Liver (tissue), 8 donors: ENCODE measurements at regions not wholly inside any gene's neighbourhood (a gene's known extent, or its start where the extent isn't known, plus 50 kb on each side); places are given as distances from the start of the nearest gene placed in this dataset.

Source experiments
- DNase-seq: peaks from one replicate; pipeline ENCODE4 v3.0.0-alpha.2; 2017; ENCODE audit warnings: low spot score
- H3K27ac ChIP-seq, 2 donors: one replicate each; pipeline ENCODE4 v1.7.0; 2013; ENCODE audit warnings: inconsistent platforms in 2 of 2, low read length in 2 of 2, control low read depth in 1 of 2, low read depth in 1 of 2, mild to moderate bottlenecking in 1 of 2
- H3K27me3 ChIP-seq, 4 donors: one replicate each; pipeline versions ENCODE4 v1.6.1 to v1.7.0; 2013; ENCODE audit warnings: low read length in 3 of 4, inconsistent platforms in 1 of 4, mild to moderate bottlenecking in 1 of 4, moderate library complexity in 1 of 4; ENCODE audit not compliant: control insufficient read depth in 4 of 4, insufficient read depth in 4 of 4
- H3K36me3 ChIP-seq, 4 donors: one replicate each; pipeline versions ENCODE4 v1.6.1 to v1.7.0; 2013; ENCODE audit warnings: low read length in 3 of 4, mild to moderate bottlenecking in 3 of 4, low read depth in 1 of 4, moderate library complexity in 1 of 4; ENCODE audit not compliant: control insufficient read depth in 4 of 4, insufficient read depth in 3 of 4
- H3K4me1 ChIP-seq, 4 donors: one replicate each; pipeline versions ENCODE4 v1.6.1 to v1.7.0; 2013; ENCODE audit warnings: low read length in 3 of 4, mild to moderate bottlenecking in 3 of 4, moderate library complexity in 1 of 4; ENCODE audit not compliant: control insufficient read depth in 4 of 4, insufficient read depth in 4 of 4
- H3K4me3 ChIP-seq, 3 donors: one replicate each; pipeline versions ENCODE4 v1.6.1 to v1.7.0; 2013; ENCODE audit warnings: low read length in 3 of 3, control low read depth in 1 of 3, low read depth in 1 of 3, mild to moderate bottlenecking in 1 of 3
- H3K9ac ChIP-seq, 2 donors: one replicate each; pipeline ENCODE4 v1.7.0; 2013; ENCODE audit warnings: low read length in 2 of 2, mild to moderate bottlenecking in 2 of 2, moderate library complexity in 2 of 2, control low read depth in 1 of 2, low read depth in 1 of 2
- H3K9me3 ChIP-seq, 4 donors: one replicate each; pipeline versions ENCODE4 v1.6.1 to v1.7.0; 2013; ENCODE audit warnings: low read length in 3 of 4; ENCODE audit not compliant: control insufficient read depth in 4 of 4
- CTCF ChIP-seq: fragments of 150-350 bp; IDR thresholded peaks from 2 replicates; pipeline ENCODE4 v1.5.1; 2017; ENCODE audit warnings: improper control_type of control experiment, low read depth, low read length; ENCODE audit not compliant: missing input control
- EGR1 ChIP-seq, 2 donors: IDR thresholded peaks; 2 replicates each; pipeline ENCODE4 v1.6.1; 2016 to 2018; ENCODE audit warnings: antibody characterized with exemption in 2 of 2, low read depth in 2 of 2
- FOXA1 ChIP-seq: IDR thresholded peaks from 2 replicates; pipeline ENCODE4 v1.6.1; 2016; ENCODE audit warnings: antibody characterized with exemption
- FOXA2 ChIP-seq: IDR thresholded peaks from 2 replicates; pipeline ENCODE4 v1.6.1; 2016; ENCODE audit warnings: antibody characterized with exemption
- GABPA ChIP-seq, 2 donors: IDR thresholded peaks in 1 of 2; conservative IDR thresholded peaks in 1 of 2; 2 replicates each; pipeline ENCODE4 v1.6.1; 2016; ENCODE audit warnings: antibody characterized with exemption in 2 of 2, mild to moderate bottlenecking in 1 of 2, moderate library complexity in 1 of 2
- HNF4A ChIP-seq, 2 donors: conservative IDR thresholded peaks; 2 replicates each; pipeline ENCODE4 v1.6.1; 2016; ENCODE audit warnings: antibody characterized with exemption in 2 of 2, mild to moderate bottlenecking in 2 of 2
- HNF4G ChIP-seq: IDR thresholded peaks from 2 replicates; pipeline ENCODE4 v1.6.1; 2016; ENCODE audit warnings: antibody characterized with exemption
- MAX ChIP-seq: IDR thresholded peaks from 2 replicates; pipeline ENCODE4 v1.6.1; 2016; ENCODE audit warnings: antibody characterized with exemption
- NR2F2 ChIP-seq: IDR thresholded peaks from 2 replicates; pipeline ENCODE4 v1.6.1; 2016; ENCODE audit warnings: antibody characterized with exemption
- RAD21 ChIP-seq, 2 donors: IDR thresholded peaks; 2 replicates each; pipeline ENCODE4 v1.6.1; 2016; ENCODE audit warnings: antibody characterized with exemption in 2 of 2, mild to moderate bottlenecking in 2 of 2
- REST ChIP-seq: IDR thresholded peaks from 2 replicates; pipeline ENCODE4 v1.6.1; 2016; ENCODE audit warnings: antibody characterized with exemption, mild to moderate bottlenecking
- SP1 ChIP-seq: IDR thresholded peaks from 2 replicates; pipeline ENCODE4 v1.6.1; 2018; ENCODE audit warnings: antibody characterized with exemption, mild to moderate bottlenecking
- TAF1 ChIP-seq: conservative IDR thresholded peaks from 2 replicates; pipeline ENCODE4 v1.6.1; 2016; ENCODE audit warnings: antibody characterized with exemption, mild to moderate bottlenecking
- YY1 ChIP-seq: IDR thresholded peaks from 2 replicates; pipeline ENCODE4 v1.6.1; 2016; ENCODE audit warnings: antibody characterized with exemption, mild to moderate bottlenecking
- WGBS: extraction: QIAGEN DNeasy Blood & Tissue Kit; methylation state at CpG from one replicate; pipeline ENCODE4 v1.1.7; 2013; 5-methylcytosine and 5-hydroxymethylcytosine counted together
- TF ChIP-seq, protein P1 (sequence below): IDR thresholded peaks from 2 replicates; pipeline ENCODE4 v1.6.1; 2016; ENCODE audit warnings: antibody characterized with exemption
- donor health status: healthy.
- donor health status: healthy.
- donor health status: healthy.
- donor health status: healthy.
- donor health status: healthy.

GRCh38 chr3:82005266-82005665, 243.8 kb upstream of the GBE1 start:
- no peak for TF ChIP-seq MAX
- 84% methylated on average over 3 of the region's 3 CpGs for WGBS
- H3K4me3 ChIP-seq: no peak overlapping the region

GRCh38 chr3:82004266-82004665, 242.8 kb upstream of the GBE1 start:
- no peak overlapping the region for H3K4me3 ChIP-seq
- H3K36me3 ChIP-seq: no peaks in the 10 kb centered on the region
- no peak for DNase-seq
- TF ChIP-seq HNF4G: no peak
- TF ChIP-seq EGR1 (IDR thresholded peaks at IDR 0.05; ENCODE audit: low read depth in 2 of 2): no peak
- no peak for TF ChIP-seq FOXA2
- no peak for TF ChIP-seq TAF1
- TF ChIP-seq NR2F2: no peak
- no peak for TF ChIP-seq FOXA1
- no peak for TF ChIP-seq CTCF
- TF ChIP-seq MAX: no peak
- TF ChIP-seq, protein P1, sequence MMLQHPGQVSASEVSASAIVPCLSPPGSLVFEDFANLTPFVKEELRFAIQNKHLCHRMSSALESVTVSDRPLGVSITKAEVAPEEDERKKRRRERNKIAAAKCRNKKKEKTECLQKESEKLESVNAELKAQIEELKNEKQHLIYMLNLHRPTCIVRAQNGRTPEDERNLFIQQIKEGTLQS: no peak
- no peak for TF ChIP-seq REST
- TF ChIP-seq RAD21 (IDR thresholded peaks at IDR 0.05): no peak
- no peak for TF ChIP-seq HNF4A (conservative IDR thresholded peaks at IDR 0.05)
- TF ChIP-seq GABPA (IDR thresholded peaks at IDR 0.05 in 1 of 2, conservative IDR thresholded peaks at IDR 0.05 in 1 of 2): no peak
- TF ChIP-seq SP1: no peak
- TF ChIP-seq YY1: no peak
- peaks cover 0 to 2% (median 0%) of the 10 kb centered on the region in 4 donors for H3K9me3 ChIP-seq
- H3K27ac ChIP-seq: no peak overlapping the region
- H3K27me3 ChIP-seq: no peaks in the 10 kb centered on the region
- 89% methylated on average over 2 of the region's 2 CpGs for WGBS
- H3K4me1 ChIP-seq: peaks cover 0 to 3% (median 0%) of the 10 kb centered on the region in 4 donors
- no peak overlapping the region for H3K9ac ChIP-seq

More at GRCh38 chr3:82005266-82005665, 243.8 kb upstream of the GBE1 start:
- no peaks in the 10 kb centered on the region for H3K36me3 ChIP-seq
- H3K9ac ChIP-seq: no peak overlapping the region
- no peak overlapping the region for H3K27ac ChIP-seq
- peaks cover 0 to 3% (median 0%) of the 10 kb centered on the region in 4 donors for H3K4me1 ChIP-seq
- peaks cover 0 to 2% (median 0%) of the 10 kb centered on the region in 4 donors for H3K9me3 ChIP-seq
- H3K27me3 ChIP-seq: no peaks in the 10 kb centered on the region
- no peak for DNase-seq
